ENCODE measurements at regions not wholly inside any gene's neighbourhood (a gene's known extent, or its start where the extent isn't known, plus 50 kb on each side); places are given as distances from the start of the nearest gene placed in this dataset.
"Not testable (repeated sequence)": the region's sequence is repeated elsewhere in the genome, so short reads cannot be mapped to it uniquely, and the experiment has no call there.

GRCh38 chr2:8379549-8379948, 302.3 kb upstream of the ID2 start:
- Mint-ChIP-seq H3K27ac (no peak overlapping the region), H3K4me1 (peaks cover 33% of the 10 kb centered on the region), H3K36me3 (no peaks in the 10 kb centered on the region), H3K4me3 (no peak overlapping the region), H3K9me3 (no peaks in the 10 kb centered on the region), H3K27me3 (peaks cover 31% of the 10 kb centered on the region)
- ATAC-seq: no peak

GRCh38 chr2:8380026-8380425, 301.8 kb upstream of the ID2 start:
- Mint-ChIP-seq H3K27ac (no peak overlapping the region), H3K36me3 (no peaks in the 10 kb centered on the region)

GRCh38 chr2:8380566-8380965, 301.3 kb upstream of the ID2 start:
- ATAC-seq: peak; percentile 69
- H3K27me3 Mint-ChIP-seq: peaks cover 36% of the 10 kb centered on the region
- H3K4me1 Mint-ChIP-seq: peaks cover 33% of the 10 kb centered on the region
- no peaks in the 10 kb centered on the region for H3K9me3 Mint-ChIP-seq
- no peaks in the 10 kb centered on the region for H3K36me3 Mint-ChIP-seq
- H3K27ac Mint-ChIP-seq: no peak overlapping the region
- no peak overlapping the region for H3K4me3 Mint-ChIP-seq

More at GRCh38 chr2:8380026-8380425, 301.8 kb upstream of the ID2 start:
- Mint-ChIP-seq H3K9me3 (no peaks in the 10 kb centered on the region), H3K4me3 (no peak overlapping the region), H3K4me1 (peaks cover 33% of the 10 kb centered on the region), H3K27me3 (peaks cover 31% of the 10 kb centered on the region)
- peak; percentile 64 for ATAC-seq

GRCh38 chr2:8382485-8382884, 299.4 kb upstream of the ID2 start:
- Mint-ChIP-seq H3K4me3 (no peak overlapping the region), H3K27me3 (peaks cover 34% of the 10 kb centered on the region), H3K4me1 (peaks cover 33% of the 10 kb centered on the region), H3K9me3 (no peaks in the 10 kb centered on the region), H3K36me3 (no peaks in the 10 kb centered on the region), H3K27ac (no peak overlapping the region)
- no peak for ATAC-seq

DNA sequence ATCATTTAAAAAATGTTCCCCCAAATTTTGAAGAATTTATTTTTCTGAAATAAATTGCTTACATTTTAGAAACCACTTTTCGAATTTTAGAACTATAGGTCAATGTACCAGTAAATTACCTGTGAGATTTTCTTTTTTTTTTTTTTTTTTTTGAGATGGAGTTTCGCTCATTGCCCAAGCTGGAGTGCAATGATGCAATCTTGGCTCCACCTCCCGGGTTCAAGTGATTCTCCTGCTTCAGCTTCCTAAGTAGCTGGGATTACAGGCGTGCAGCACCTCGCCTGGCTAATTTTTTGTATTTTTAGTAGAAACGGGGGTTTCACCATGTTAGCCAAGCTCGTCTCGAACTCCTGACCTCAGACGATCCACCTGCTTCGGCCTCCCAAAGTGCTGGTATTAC, 295.1 kb upstream of the ID2 start:
- H3K27me3 Mint-ChIP-seq: peaks cover 16% of the 10 kb centered on the region
- not testable (repeated sequence) for H3K4me1 Mint-ChIP-seq, H3K9me3 Mint-ChIP-seq, H3K27ac Mint-ChIP-seq, ATAC-seq, H3K4me3 Mint-ChIP-seq, H3K36me3 Mint-ChIP-seq

DNA sequence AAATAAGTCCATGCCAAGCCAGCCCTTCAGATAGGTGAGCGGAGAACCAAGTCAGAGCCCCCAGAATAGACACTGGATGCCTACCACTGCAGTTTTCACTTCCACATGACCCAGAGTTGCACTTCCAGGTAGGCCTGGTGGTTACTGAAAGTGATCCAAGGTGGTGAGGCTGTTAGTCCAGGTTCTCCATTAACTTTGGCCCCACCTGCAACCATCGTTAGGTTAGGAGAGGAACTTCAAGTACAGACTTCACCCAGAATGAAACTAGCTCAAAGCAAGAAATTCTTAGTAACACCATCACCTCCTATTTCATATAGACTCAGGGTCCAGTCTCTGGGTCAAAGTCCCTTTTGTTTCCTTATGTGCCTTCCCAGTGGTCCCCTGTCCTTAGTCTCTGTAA, 293.1 kb upstream of the ID2 start:
- Mint-ChIP-seq H3K27me3 (peaks cover 25% of the 10 kb centered on the region), H3K4me3 (no peak overlapping the region), H3K27ac (no peak overlapping the region), H3K9me3 (no peaks in the 10 kb centered on the region), H3K36me3 (no peaks in the 10 kb centered on the region), H3K4me1 (peaks cover 6% of the 10 kb centered on the region)
- no peak for ATAC-seq

DNA sequence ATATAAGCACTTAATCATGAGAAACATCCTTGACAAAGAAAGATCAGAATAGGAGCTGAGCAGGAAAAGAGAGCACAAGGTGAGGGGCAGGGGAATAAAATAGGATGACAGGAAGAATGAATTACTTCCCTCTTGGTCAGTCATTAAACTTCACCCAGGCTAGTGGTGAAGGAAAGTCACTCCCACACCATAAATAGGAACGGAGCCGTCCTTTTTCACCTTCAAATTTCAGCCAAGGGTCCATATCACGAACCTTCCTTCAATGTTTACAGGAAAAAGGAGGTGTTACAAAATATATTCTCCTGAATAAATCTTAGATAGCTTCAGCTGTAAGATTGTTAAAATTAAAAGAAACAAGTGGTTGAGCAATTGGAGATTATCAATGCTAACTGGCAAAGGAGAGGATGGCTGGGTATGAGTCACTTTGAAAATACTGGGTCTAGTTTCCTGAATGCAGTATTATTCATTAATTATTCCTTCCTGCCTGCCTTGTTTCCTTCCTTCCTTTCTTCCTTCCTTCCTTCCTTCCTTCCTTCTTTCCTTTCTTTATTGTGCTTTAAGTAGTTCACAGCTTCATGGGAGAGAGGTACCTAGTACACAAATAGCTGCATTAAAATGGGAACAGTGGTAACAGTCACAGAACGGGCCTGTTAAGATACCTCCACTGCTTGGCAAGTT, 292.3 kb upstream of the ID2 start:
- no peak overlapping the region for H3K27ac Mint-ChIP-seq
- no peak for ATAC-seq
- H3K36me3 Mint-ChIP-seq: no peaks in the 10 kb centered on the region
- no peaks in the 10 kb centered on the region for H3K4me1 Mint-ChIP-seq
- peaks cover 25% of the 10 kb centered on the region for H3K27me3 Mint-ChIP-seq
- H3K4me3 Mint-ChIP-seq: no peak overlapping the region
- H3K9me3 Mint-ChIP-seq: no peaks in the 10 kb centered on the region

- H3K4me1 Mint-ChIP-seq: no peaks in the 10 kb centered on the region
- H3K4me3 Mint-ChIP-seq: no peak overlapping the region
- peaks cover 15% of the 10 kb centered on the region for H3K27me3 Mint-ChIP-seq
- no peak overlapping the region for H3K27ac Mint-ChIP-seq
- H3K36me3 Mint-ChIP-seq: no peaks in the 10 kb centered on the region
- no peaks in the 10 kb centered on the region for H3K9me3 Mint-ChIP-seq
- ATAC-seq: no peak
Measured at GRCh38 chr2:8391126-8391525, 290.7 kb upstream of the ID2 start.

DNA sequence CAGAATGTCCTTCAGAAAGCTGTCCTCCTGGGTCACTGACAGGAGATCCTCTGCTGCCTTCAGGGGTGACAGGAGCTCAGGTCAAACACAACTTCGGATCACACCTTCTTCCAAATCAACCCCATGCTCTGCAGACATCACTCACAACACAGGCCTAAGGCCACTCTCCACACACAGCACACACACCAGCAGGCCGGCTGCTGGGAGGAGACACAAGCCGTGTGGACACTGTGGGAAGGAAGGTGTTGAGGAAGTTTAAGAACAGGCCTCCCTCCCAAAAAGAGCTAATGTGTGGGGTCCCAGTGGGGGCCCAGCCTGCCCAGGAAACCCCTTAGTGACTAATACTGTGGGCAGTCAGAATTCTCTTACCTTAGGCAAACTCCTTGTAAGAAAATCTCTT, 290.3 kb upstream of the ID2 start:
- no peak for ATAC-seq
- Mint-ChIP-seq H3K36me3 (no peaks in the 10 kb centered on the region), H3K4me1 (no peaks in the 10 kb centered on the region), H3K27me3 (peaks cover 13% of the 10 kb centered on the region), H3K9me3 (no peaks in the 10 kb centered on the region), H3K27ac (no peak overlapping the region), H3K4me3 (no peak overlapping the region)

DNA sequence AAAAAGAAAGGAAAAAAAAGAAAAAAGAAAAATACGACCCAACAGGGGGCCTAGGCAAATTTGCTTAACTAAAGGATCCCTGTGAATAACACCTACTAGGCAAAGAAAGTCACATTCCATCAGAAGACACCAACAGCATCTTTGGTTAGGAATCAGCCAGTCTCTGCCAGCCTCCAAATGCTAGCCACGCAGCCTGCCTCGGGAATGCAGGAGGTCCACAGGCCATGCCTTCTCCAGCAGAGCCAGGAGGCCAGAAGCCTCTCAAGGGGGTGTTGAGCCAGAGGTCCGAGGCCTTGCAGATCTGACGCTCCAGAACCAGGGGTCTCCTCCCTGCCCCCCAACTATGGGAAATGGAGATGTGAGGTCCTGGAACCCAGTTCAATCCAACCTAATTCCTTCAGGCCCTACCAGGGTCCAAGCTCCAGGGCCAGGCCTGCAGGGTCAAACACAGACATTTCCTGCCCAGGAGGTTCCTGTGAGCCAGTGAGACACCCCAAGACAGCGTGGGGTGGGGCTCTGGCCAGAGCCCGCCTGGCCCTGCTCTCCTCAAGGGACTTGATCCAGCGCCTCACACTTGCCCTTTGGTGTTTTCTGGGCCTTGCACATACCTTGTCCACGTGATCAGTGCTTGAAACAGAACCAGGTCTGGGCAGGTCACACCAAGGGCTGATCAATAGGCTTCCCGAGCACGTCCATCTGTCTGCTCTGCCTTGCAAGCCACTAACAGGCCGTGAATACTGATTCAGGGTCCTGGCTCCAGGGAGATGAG, 289.6 kb upstream of the ID2 start:
- Mint-ChIP-seq H3K9me3 (no peaks in the 10 kb centered on the region), H3K4me3 (no peak overlapping the region), H3K27ac (no peak overlapping the region), H3K27me3 (peaks cover 13% of the 10 kb centered on the region), H3K36me3 (no peaks in the 10 kb centered on the region), H3K4me1 (no peaks in the 10 kb centered on the region)
- ATAC-seq: no peak

GRCh38 chr2:8393506-8393905, 288.4 kb upstream of the ID2 start:
- no peak overlapping the region for H3K4me3 Mint-ChIP-seq
- no peak overlapping the region for H3K27ac Mint-ChIP-seq
- H3K4me1 Mint-ChIP-seq: no peaks in the 10 kb centered on the region
- H3K9me3 Mint-ChIP-seq: peaks cover under 1% of the 10 kb centered on the region
- ATAC-seq: no peak
- no peaks in the 10 kb centered on the region for H3K36me3 Mint-ChIP-seq
- H3K27me3 Mint-ChIP-seq: peaks cover 13% of the 10 kb centered on the region

DNA sequence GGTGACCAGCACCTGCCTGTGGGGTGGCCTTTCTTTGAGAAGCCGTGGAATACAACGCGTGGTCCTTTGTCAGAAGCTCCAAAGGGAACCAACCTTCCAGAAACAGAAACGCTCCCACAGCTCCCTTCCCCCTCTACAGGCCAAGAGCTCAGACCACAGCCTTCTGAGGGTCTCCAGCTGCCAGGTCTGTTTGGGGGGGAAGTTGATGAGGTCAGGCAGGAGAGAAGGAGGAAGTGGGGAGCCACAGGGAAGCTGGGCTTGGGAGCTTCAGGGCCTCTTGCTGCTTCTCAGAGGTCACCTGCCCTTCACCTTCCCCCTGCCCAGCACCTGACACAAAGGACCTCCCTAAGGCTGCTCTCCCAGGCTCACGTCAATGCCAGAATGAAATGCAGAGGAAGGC, 287.7 kb upstream of the ID2 start:
- H3K4me1 Mint-ChIP-seq: no peaks in the 10 kb centered on the region

GRCh38 chr2:8394569-8395359, 287.1 kb upstream of the ID2 start:
- Mint-ChIP-seq H3K27ac (no peak overlapping the region), H3K4me1 (no peaks in the 10 kb centered on the region), H3K36me3 (no peaks in the 10 kb centered on the region), H3K27me3 (peaks cover 13% of the 10 kb centered on the region), H3K9me3 (peaks cover 3% of the 10 kb centered on the region), H3K4me3 (no peak overlapping the region)
- no peak for ATAC-seq

More for the DNA sequence above, 287.7 kb upstream of the ID2 start:
- Mint-ChIP-seq H3K36me3 (no peaks in the 10 kb centered on the region), H3K27me3 (peaks cover 13% of the 10 kb centered on the region), H3K4me3 (no peak overlapping the region), H3K9me3 (peaks cover 3% of the 10 kb centered on the region), H3K27ac (no peak overlapping the region)
- no peak for ATAC-seq

GRCh38 chr2:8395718-8396117, 286.1 kb upstream of the ID2 start:
- Mint-ChIP-seq H3K27me3 (peaks cover 13% of the 10 kb centered on the region), H3K36me3 (no peaks in the 10 kb centered on the region), H3K9me3 (peaks cover 3% of the 10 kb centered on the region), H3K27ac (no peak overlapping the region), H3K4me3 (no peak overlapping the region), H3K4me1 (no peaks in the 10 kb centered on the region)
- ATAC-seq: no peak

DNA sequence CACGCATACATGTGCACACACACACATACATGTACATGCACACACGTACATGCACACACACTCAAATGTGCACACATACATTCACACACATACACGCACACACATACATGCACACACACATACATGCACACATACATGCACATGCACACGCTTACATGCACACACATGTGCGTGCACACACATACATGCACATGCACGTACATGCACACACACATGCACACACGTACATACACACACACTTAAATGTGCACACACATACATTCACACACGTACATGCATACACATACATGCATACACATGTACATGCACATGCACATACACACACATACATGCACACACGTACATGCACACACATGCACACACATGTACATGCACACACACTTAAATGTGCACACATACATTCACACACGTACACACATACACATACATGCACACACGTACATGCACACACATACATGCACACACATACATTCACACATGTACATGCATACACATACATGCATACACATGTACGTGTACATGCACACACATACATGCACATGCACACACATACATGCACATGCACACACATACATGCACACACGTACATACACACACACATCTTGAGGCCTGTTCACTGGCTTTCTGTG, 283.7 kb upstream of the ID2 start:
- Mint-ChIP-seq H3K27me3 (no peaks in the 10 kb centered on the region), H3K27ac (no peak overlapping the region), H3K4me3 (no peak overlapping the region), H3K36me3 (no peaks in the 10 kb centered on the region), H3K4me1 (no peaks in the 10 kb centered on the region), H3K9me3 (peaks cover 3% of the 10 kb centered on the region)
- no peak for ATAC-seq
